Mesodermal cell (in vitro differentiated cells): ENCODE measurements at regions not wholly inside any gene's neighbourhood (a gene's known extent, or its start where the extent isn't known, plus 50 kb on each side); places are given as distances from the start of the nearest gene placed in this dataset.
"Not testable (repeated sequence)": the region's sequence is repeated elsewhere in the genome, so short reads cannot be mapped to it uniquely, and the experiment has no call there.

Experiments used
- H3K27ac ChIP-seq: 2 replicates; pipeline ENCODE4 v1.7.0; 2013; ENCODE audit warnings: mild to moderate bottlenecking, low read depth, low read length, moderate library complexity; ENCODE audit not compliant: severe bottlenecking
- H3K36me3 ChIP-seq: 2 replicates; pipeline ENCODE4 v1.7.1; 2013; ENCODE audit warnings: mild to moderate bottlenecking, low read length, moderate library complexity; ENCODE audit not compliant: control insufficient read depth, insufficient read depth
- H3K4me1 ChIP-seq: one replicate; pipeline ENCODE4 v1.7.1; 2013; ENCODE audit warnings: mild to moderate bottlenecking, low read length; ENCODE audit not compliant: insufficient read depth, control insufficient read depth, poor library complexity, severe bottlenecking
- H3K4me3 ChIP-seq: 2 replicates; pipeline ENCODE4 v1.7.0; 2013; ENCODE audit warnings: low read length, control low read depth, mild to moderate bottlenecking; ENCODE audit not compliant: insufficient read depth, poor library complexity, severe bottlenecking; ENCODE audit errors: extremely low read depth
- H3K9me3 ChIP-seq: 2 replicates; pipeline ENCODE4 v1.7.1; 2013; ENCODE audit warnings: mild to moderate bottlenecking, low read length, moderate library complexity; ENCODE audit not compliant: control insufficient read depth
- WGBS, 2 experiments: methylation state at CpG; one replicate each; pipeline ENCODE4 v1.1.5; 2013; ENCODE audit warnings: missing lambda C conversion rate in 2 of 2; ENCODE audit not compliant: insufficient coverage in 2 of 2; 5-methylcytosine and 5-hydroxymethylcytosine counted together

- Histone ChIP-seq H3K4me3 (no peak overlapping the region), H3K9me3 (no peaks in the 10 kb centered on the region), H3K27ac (no peak overlapping the region), H3K4me1 (no peaks in the 10 kb centered on the region), H3K36me3 (no peaks in the 10 kb centered on the region)
- whole genome bisulfite sequencing, 2 experiments = 86 to 100% methylated on average over 5 of the region's 5 CpGs
Measured at GRCh38 chr3:33957176-33957575, 158.7 kb downstream of the PDCD6IP start.

DNA sequence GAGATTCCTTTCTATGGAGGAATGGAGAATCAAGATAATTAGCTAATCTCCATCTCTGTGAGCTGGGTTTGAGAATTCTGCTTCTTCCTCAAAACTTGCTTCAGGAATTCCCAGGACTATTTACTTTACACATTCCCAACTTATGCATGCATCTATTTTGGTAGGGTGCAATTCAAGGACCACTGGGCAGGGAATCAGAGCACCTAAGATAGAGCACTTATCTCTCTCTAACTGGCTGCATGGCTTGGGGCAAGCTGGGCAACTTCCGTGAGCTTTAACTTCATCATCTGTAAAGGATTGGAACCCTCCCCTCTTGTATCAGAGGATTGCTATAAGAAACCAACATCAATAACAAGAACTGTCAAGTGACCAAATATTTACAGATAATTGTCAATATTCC lies 160.2 kb downstream of the PDCD6IP start:
- 78% methylated on average over 1 of the region's 1 CpG; no CpG with 5 or more reads in 1 of the 2 experiments for WGBS, 2 experiments
- no peaks in the 10 kb centered on the region for H3K9me3 ChIP-seq
- H3K27ac ChIP-seq = no peak overlapping the region
- H3K4me1 ChIP-seq = no peaks in the 10 kb centered on the region
- H3K4me3 ChIP-seq = no peak overlapping the region
- H3K36me3 ChIP-seq = no peaks in the 10 kb centered on the region

- Histone ChIP-seq H3K36me3 (no peaks in the 10 kb centered on the region), H3K9me3 (no peaks in the 10 kb centered on the region), H3K27ac (no peak overlapping the region), H3K4me3 (no peak overlapping the region), H3K4me1 (no peaks in the 10 kb centered on the region)
- 92 to 100% methylated on average over 1 to 2 of the region's 3 CpGs for WGBS, 2 experiments
Measured at GRCh38 chr3:33962396-33962795, 164.0 kb downstream of the PDCD6IP start.

DNA sequence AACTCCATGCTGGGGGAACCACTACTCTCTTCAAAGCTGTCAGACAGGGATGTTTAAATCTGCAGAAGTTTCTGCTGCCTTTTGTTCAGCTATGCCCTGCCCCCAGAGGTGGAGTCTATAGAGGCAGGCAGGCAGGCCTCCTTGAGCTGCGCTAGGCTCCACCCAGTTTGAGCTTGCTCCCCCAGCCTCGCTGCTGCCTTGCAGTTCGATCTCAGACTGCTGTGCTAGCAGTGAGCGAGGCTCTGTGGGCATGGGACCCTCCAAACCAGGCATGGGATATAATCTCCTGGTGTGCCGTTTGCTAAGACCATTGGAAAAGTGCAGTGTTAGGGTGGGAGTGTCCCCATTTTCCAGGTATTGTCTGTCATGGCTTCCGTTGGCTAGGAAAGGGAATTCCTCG lies 171.8 kb downstream of the PDCD6IP start:
- not testable (repeated sequence) for H3K27ac ChIP-seq

DNA sequence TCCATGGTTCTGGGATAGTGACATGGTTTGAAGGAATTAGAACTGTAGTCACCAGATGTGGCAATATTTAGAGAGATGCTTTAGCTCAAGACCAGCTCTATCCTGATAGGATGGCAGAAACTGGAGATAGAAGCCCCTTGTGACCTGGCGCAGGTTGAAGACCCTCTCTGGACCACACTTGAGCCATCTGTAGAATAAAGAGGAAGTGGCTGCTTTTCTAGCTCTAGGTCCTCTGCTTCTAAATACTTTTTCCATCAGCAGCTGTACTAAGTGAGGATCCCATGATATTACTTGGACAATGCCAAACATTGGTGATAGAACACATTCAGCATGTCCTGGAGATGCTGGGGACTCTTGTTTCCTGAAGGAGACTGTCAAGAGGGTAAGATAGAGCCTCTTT lies 172.6 kb downstream of the PDCD6IP start:
- Histone ChIP-seq H3K36me3 (no peaks in the 10 kb centered on the region), H3K9me3 (peaks cover 5% of the 10 kb centered on the region), H3K4me3 (no peak overlapping the region), H3K27ac (no peak overlapping the region), H3K4me1 (no peaks in the 10 kb centered on the region)
- WGBS, 2 experiments = 86% methylated on average over 1 of the region's 1 CpG

More for the DNA sequence above, 171.8 kb downstream of the PDCD6IP start:
- WGBS, 2 experiments = 90 to 91% methylated on average over 5 to 6 of the region's 7 CpGs
- H3K4me3 ChIP-seq, H3K36me3 ChIP-seq, H3K9me3 ChIP-seq, H3K4me1 ChIP-seq: not testable (repeated sequence)

DNA sequence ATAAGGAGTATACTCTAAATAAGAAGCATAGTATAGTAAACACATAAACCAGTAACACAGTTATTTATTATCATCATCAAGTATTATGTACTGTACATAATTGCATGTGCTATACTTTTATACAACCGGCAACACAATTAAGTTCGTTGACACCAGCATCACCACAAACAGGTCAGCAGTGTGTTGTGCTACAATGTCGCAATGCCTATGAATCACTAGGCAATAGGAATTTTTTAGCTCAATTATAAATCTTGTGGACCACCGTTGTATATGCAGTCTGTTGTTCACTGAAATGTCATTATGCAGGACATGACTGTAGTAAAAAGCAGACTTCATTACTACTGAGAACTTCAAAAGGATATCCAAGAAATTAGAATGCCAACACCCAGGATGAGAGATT lies 177.0 kb downstream of the PDCD6IP start:
- WGBS, 2 experiments = 83 to 98% methylated on average over 1 to 4 of the region's 4 CpGs
- peaks cover 1% of the 10 kb centered on the region for H3K9me3 ChIP-seq
- H3K4me1 ChIP-seq = no peaks in the 10 kb centered on the region
- H3K27ac ChIP-seq = no peak overlapping the region
- H3K36me3 ChIP-seq = no peaks in the 10 kb centered on the region
- H3K4me3 ChIP-seq = no peak overlapping the region

DNA sequence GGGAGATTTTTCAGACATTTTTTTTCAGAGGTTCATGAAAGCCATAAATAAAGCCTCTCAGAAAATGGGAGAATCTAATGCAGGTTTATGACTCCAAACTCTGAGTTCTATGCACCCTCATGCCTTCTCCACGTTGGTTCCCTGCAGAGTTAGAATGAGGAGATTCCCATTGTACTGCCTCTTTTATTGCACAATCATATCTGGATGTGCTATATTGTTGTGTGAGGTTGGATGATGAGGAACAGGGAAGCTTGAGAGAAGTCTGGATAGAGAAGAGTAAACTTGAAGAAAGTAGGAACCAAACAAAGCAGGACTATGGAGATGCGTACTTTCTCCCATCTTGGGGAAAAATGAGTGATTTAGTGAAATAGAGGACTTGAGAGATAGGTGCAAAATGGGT lies 178.8 kb downstream of the PDCD6IP start:
- no peak overlapping the region for H3K4me3 ChIP-seq
- no peaks in the 10 kb centered on the region for H3K9me3 ChIP-seq
- H3K27ac ChIP-seq = no peak overlapping the region
- WGBS, 2 experiments = 94 to 100% methylated on average over 1 to 2 of the region's 2 CpGs
- H3K4me1 ChIP-seq = no peaks in the 10 kb centered on the region
- no peaks in the 10 kb centered on the region for H3K36me3 ChIP-seq

DNA sequence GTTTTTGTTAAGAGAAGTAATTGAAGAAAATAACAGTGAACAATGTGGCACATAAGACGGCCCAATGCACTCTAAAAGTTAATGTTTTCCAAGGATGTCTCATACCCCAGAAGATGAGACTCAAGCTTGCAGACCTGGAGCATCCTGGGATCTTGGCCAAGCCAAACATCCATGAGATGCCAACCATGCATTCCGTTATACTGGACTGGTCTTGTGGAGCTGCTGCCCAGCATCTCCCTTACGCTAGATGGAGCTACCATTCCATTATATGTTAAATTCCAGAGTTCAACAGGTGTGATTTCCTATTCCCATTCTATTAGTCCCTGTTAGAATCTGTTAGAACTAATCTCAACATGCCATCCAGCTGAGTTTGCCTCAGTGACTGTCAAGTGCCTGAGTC lies 181.8 kb downstream of the PDCD6IP start:
- Histone ChIP-seq H3K9me3 (no peaks in the 10 kb centered on the region), H3K4me1 (no peaks in the 10 kb centered on the region), H3K36me3 (no peaks in the 10 kb centered on the region), H3K4me3 (no peak overlapping the region), H3K27ac (no peak overlapping the region)
- WGBS, 2 experiments = 35 to 43% methylated on average over 3 of the region's 3 CpGs

DNA sequence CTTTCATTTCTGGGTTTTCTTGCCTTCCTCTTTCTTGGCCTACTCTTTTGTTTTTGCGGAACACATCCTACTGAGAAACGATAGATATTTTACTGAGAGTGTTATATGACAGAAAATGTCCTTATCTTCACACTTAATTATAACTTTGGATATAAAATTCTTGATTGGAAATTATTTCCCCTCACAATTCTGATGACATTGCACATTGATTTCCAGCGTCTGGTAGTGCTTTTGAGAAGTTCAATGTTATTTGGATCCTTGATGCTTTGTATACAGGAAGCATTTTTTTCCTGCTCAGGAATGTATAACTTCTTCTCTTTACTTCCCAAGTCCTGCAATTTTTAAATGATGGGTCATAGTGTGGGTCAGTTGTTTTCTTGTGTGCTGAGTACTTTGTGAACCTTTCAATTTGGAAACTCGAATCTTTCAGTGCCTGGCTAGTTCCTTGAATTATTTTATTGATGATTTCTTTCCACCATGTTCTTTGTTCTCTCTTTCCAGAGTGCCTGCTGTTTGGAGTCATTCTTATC lies 183.9 kb downstream of the PDCD6IP start:
- Histone ChIP-seq H3K27ac (no peak overlapping the region), H3K4me3 (no peak overlapping the region), H3K4me1 (no peaks in the 10 kb centered on the region), H3K36me3 (no peaks in the 10 kb centered on the region), H3K9me3 (no peaks in the 10 kb centered on the region)
- WGBS, 2 experiments = 100% methylated on average over 1 of the region's 4 CpGs; no CpG with 5 or more reads in 1 of the 2 experiments

- H3K4me3 ChIP-seq, H3K9me3 ChIP-seq, H3K4me1 ChIP-seq, H3K36me3 ChIP-seq, H3K27ac ChIP-seq: not testable (repeated sequence)
- WGBS, 2 experiments = no CpG with 5 or more reads among the region's 1 CpG
Measured at GRCh38 chr3:33982949-33983348, 184.5 kb downstream of the PDCD6IP start.

DNA sequence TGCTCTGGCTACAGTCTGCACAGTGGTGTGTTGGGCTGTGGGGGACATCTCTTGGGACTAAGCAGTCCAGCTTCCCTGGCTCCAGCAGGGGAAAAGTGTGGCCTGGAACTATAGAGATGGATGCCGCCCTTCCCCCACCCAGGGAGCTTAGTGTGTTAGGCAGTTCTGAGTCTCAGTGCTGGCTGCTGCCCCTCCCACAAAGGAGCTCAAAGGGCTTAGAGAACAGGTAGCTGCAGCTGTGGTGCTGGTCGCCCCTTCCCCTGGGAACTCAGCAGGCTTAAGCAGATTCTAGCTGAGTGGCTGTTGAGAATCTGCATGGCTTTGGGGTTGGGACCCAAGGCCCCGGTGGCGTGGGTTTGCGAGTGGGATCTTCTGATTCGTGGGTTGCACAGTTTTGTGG lies 190.8 kb downstream of the PDCD6IP start:
- Histone ChIP-seq H3K4me3 (no peak overlapping the region), H3K27ac (no peak overlapping the region), H3K4me1 (no peaks in the 10 kb centered on the region), H3K36me3 (no peaks in the 10 kb centered on the region), H3K9me3 (peaks cover 2% of the 10 kb centered on the region)
- WGBS, 2 experiments = 91 to 96% methylated on average over 6 of the region's 6 CpGs
